Endothelial cell of umbilical vein (primary cell): ENCODE measurements at regions not wholly inside any gene's neighbourhood (a gene's known extent, or its start where the extent isn't known, plus 50 kb on each side); places are given as distances from the start of the nearest gene placed in this dataset.
A peak's percentile ranks its signal among the peaks of the same experiment; 100 is the strongest.

Experiments used
- BruUV-seq: library from RNA; stranded (reverse); fragments of 400-500 nt; replicated peaks from 2 replicates; lab custom pipeline; 2021; lab: Mats Ljungman, UMichigan
- CTCF ChIA-PET: fragments of 300-600, 350-600 bp; sonication (Branson Sonifier 250); formaldehyde crosslinking; loops from one replicate; lab custom pipeline; 2021; ENCODE audit warnings: antibody characterized with exemption, inconsistent platforms; lab: Charles Lee
- POLR2A ChIA-PET: fragments of 300-600, 350-600 bp; sonication (Branson Sonifier 250); formaldehyde crosslinking; loops from one replicate; lab custom pipeline; 2021; ENCODE audit warnings: antibody characterized with exemption, inconsistent platforms; lab: Charles Lee
- DNase-seq: peaks from one replicate; pipeline ENCODE4 v3.0.0-alpha.2; 2011; ENCODE audit warnings: low read depth, low spot score
- FAIRE-seq: peaks from 2 replicates; lab custom pipeline; 2011; peaks lifted over from hg19 to GRCh38; lab: Jason Lieb, UNC
- H2AFZ ChIP-seq: 2 replicates; pipeline ENCODE4 v1.6.0; 2012; ENCODE audit warnings: low read depth, low read length, control low read depth, inconsistent platforms
- H3K27ac ChIP-seq: 2 replicates; pipeline ENCODE4 v1.5.1; 2011; ENCODE audit warnings: low read depth, mild to moderate bottlenecking, control low read depth, low read length, moderate library complexity; ENCODE audit not compliant: insufficient read depth
- H3K27me3 ChIP-seq, 2 experiments: 2 replicates each; pipeline versions ENCODE4 v1.6.0 to v1.6.1; 2011; ENCODE audit warnings: low read length in 2 of 2, mixed read lengths in 1 of 2; ENCODE audit not compliant: control insufficient read depth in 2 of 2, insufficient read depth in 2 of 2
- H3K36me3 ChIP-seq, 2 experiments: 2 replicates in 1 of 2; 3 replicates in 1 of 2; pipeline ENCODE4 v1.5.1; 2011; ENCODE audit warnings: low read length in 2 of 2, mild to moderate bottlenecking in 1 of 2, moderate library complexity in 1 of 2; ENCODE audit not compliant: control insufficient read depth in 2 of 2, insufficient read depth in 2 of 2; ENCODE audit errors: extremely low read depth in 1 of 2
- H3K4me1 ChIP-seq: 3 replicates; pipeline ENCODE4 v1.5.1; 2011; ENCODE audit warnings: mild to moderate bottlenecking, low read length; ENCODE audit not compliant: control insufficient read depth, insufficient read depth; ENCODE audit errors: extremely low read depth
- H3K4me2 ChIP-seq: 2 replicates; pipeline ENCODE4 v1.6.1; 2011; ENCODE audit warnings: low read length, control low read depth, mixed read lengths; ENCODE audit not compliant: insufficient read depth
- H3K4me3 ChIP-seq, 3 experiments: fragments of 200-600 bp in 1 of 3; sonication (generic), shearing (Covaris generic) in 1 of 3; replicated peaks in 1 of 3; 2 replicates each; pipeline ENCODE4 v1.5.1; 2011 to 2016; ENCODE audit warnings: control low read depth in 3 of 3, low read length in 3 of 3, mild to moderate bottlenecking in 2 of 3, inconsistent platforms in 1 of 3, low read depth in 1 of 3, moderate library complexity in 1 of 3; ENCODE audit not compliant: insufficient read depth in 1 of 3
- H3K79me2 ChIP-seq: 2 replicates; pipeline ENCODE4 v1.6.0; 2012; ENCODE audit warnings: low read length, inconsistent platforms; ENCODE audit not compliant: control insufficient read depth, insufficient read depth
- H3K9ac ChIP-seq: replicated peaks from 2 replicates; pipeline ENCODE3; 2011; ENCODE audit warnings: low read length, control low read depth; ENCODE audit not compliant: insufficient read depth; ENCODE audit errors: extremely low read depth
- H3K9me1 ChIP-seq: replicated peaks from 3 replicates; pipeline ENCODE4 v1.6.0; 2011; ENCODE audit warnings: mild to moderate bottlenecking, low read length; ENCODE audit not compliant: control insufficient read depth, insufficient read depth; ENCODE audit errors: extremely low read depth
- H3K9me3 ChIP-seq: replicated peaks from 2 replicates; pipeline ENCODE4 v1.5.1; 2012; ENCODE audit warnings: low read length, inconsistent platforms; ENCODE audit not compliant: control insufficient read depth, insufficient read depth
- H4K20me1 ChIP-seq: replicated peaks from 2 replicates; pipeline ENCODE3; 2011; ENCODE audit warnings: mild to moderate bottlenecking, low read length; ENCODE audit not compliant: control insufficient read depth, insufficient read depth; ENCODE audit errors: extremely low read depth
- CTCF ChIP-seq, 2 donors: IDR thresholded peaks; 1 replicate in 1 of 2; 2 replicates in 1 of 2; pipeline ENCODE4 v1.5.1; 2011; ENCODE audit warnings: low read length in 2 of 2, mild to moderate bottlenecking in 2 of 2, moderate library complexity in 2 of 2, control low read depth in 1 of 2, inconsistent platforms in 1 of 2, low read depth in 1 of 2; ENCODE audit not compliant: insufficient read depth in 1 of 2; ENCODE audit errors: extremely low read depth in 1 of 2
- EZH2 ChIP-seq: IDR thresholded peaks from 2 replicates; pipeline ENCODE4 v1.6.1; 2012; ENCODE audit warnings: borderline replicate concordance, low read depth, mild to moderate bottlenecking, moderate library complexity, low read length, inconsistent platforms; ENCODE audit not compliant: severe bottlenecking
- FOS ChIP-seq: IDR thresholded peaks from 2 replicates; pipeline ENCODE4 v1.6.1; 2011; ENCODE audit warnings: mild to moderate bottlenecking, low read length, moderate library complexity, borderline replicate concordance; ENCODE audit not compliant: insufficient read depth
- GATA2 ChIP-seq: IDR thresholded peaks from 2 replicates; pipeline ENCODE4 v1.7.0; 2011; ENCODE audit warnings: low read depth, mild to moderate bottlenecking, moderate library complexity, mixed read lengths, low read length; ENCODE audit not compliant: insufficient read length, insufficient read depth
- JUN ChIP-seq: IDR thresholded peaks from 2 replicates; pipeline ENCODE4 v1.6.1; 2011; ENCODE audit warnings: borderline replicate concordance, low read depth; ENCODE audit not compliant: insufficient read length, insufficient read depth
- MAX ChIP-seq: IDR thresholded peaks from 2 replicates; pipeline ENCODE4 v1.6.1; 2011; ENCODE audit not compliant: insufficient read depth, insufficient read length
- MYC ChIP-seq: IDR thresholded peaks from one replicate; pipeline ENCODE4 v1.6.1; 2011; ENCODE audit warnings: mild to moderate bottlenecking, low read depth, low read length
- POLR2A ChIP-seq: IDR thresholded peaks from 2 replicates; pipeline ENCODE4 v1.6.1; 2012; ENCODE audit warnings: low read depth, mild to moderate bottlenecking, control low read depth, low read length
- POLR2AphosphoS5 ChIP-seq: IDR thresholded peaks from 2 replicates; pipeline ENCODE4 v1.6.1; 2012; ENCODE audit warnings: low read depth, mild to moderate bottlenecking, control low read depth, low read length, moderate library complexity; ENCODE audit not compliant: insufficient read depth
- dilution Hi-C: fragments of 300-500 bp; cut with MboI; formaldehyde crosslinking; loops from one replicate; pipeline ENCODE4 v1.15.0; 2019; ENCODE audit warnings: low sequenced_read_pairs; ENCODE audit not compliant: extremely low pct_ligation_motif_present
- intact Hi-C: fragments of 100-400 bp; cut with micrococcal nuclease; formaldehyde crosslinking; loops from one replicate; pipeline ENCODE4 v1.10.0; 2022

GRCh38 chr4:128601991-128602695 is 207.4 kb upstream of the JADE1 start:
- H2AFZ ChIP-seq, result no peak overlapping the region
- FAIRE-seq, result no peak
- dilution Hi-C loops, result no loop called here

More at GRCh38 chr4:128601991-128602695, 207.4 kb upstream of the JADE1 start:
- H3K9me3 ChIP-seq, result no peaks in the 10 kb centered on the region
- no peaks in the 10 kb centered on the region for H3K27me3 ChIP-seq
- H3K9ac ChIP-seq, result no peak overlapping the region
- TF ChIP-seq MYC (no peak), FOS (no peak), JUN (no peak), POLR2A (no peak), CTCF (IDR thresholded peaks at IDR 0.05; ENCODE audit: extremely low read depth in 1 of 2, insufficient read depth in 1 of 2, low read depth in 1 of 2, low read length in 2 of 2) (no peak), GATA2 (no peak), POLR2AphosphoS5 (no peak), MAX (no peak), EZH2 (no peak)
- intact Hi-C loops, result loop anchor here (1.0 kb wide), 1 partner anchor 29 kb away; no protein-coding TSS in a partner anchor
- H3K4me3 ChIP-seq, result no peak overlapping the region
- H3K4me2 ChIP-seq, result no peak overlapping the region
- no peaks in the 10 kb centered on the region for H3K9me1 ChIP-seq
- H4K20me1 ChIP-seq, result no peaks in the 10 kb centered on the region
- H3K27ac ChIP-seq, result peak overlapping the region; percentile 60
- CTCF ChIA-PET, result interaction anchor here (0.7 to 2.1 kb wide), 4 partner anchors 11 to 175 kb away, joined by 3 to 12 read pairs (median 8); no protein-coding TSS in a partner anchor
- H3K79me2 ChIP-seq, result no peaks in the 10 kb centered on the region
- BruUV-seq, result no TSS peak
- peak; percentile 43 for DNase-seq
- H3K4me1 ChIP-seq, result peaks cover 27% of the 10 kb centered on the region
- POLR2A ChIA-PET, result no interaction called here
- no peaks in the 10 kb centered on the region for H3K36me3 ChIP-seq
